Right ventricle myocardium inferior (tissue), 1 donor: ENCODE measurements at regions not wholly inside any gene's neighbourhood (a gene's known extent, or its start where the extent isn't known, plus 50 kb on each side); places are given as distances from the start of the nearest gene placed in this dataset.
A peak's percentile ranks its signal among the peaks of the same experiment; 100 is the strongest.
"Not testable (repeated sequence)": the region's sequence is repeated elsewhere in the genome, so short reads cannot be mapped to it uniquely, and the experiment has no call there.

Source experiments
- ATAC-seq: fragments of 200-7000 bp; cut with Tn5 transposase; one replicate; pipeline ENCODE4 v1.9.1; 2020; ENCODE audit warnings: mild to moderate bottlenecking, moderate library complexity
- DNase-seq: peaks from one replicate; pipeline ENCODE4 v3.0.0; 2021; ENCODE audit errors: missing footprints
- intact Hi-C: fragments of 100-400 bp; cut with DNase I; formaldehyde crosslinking; loops from one replicate; pipeline ENCODE4 v1.11.0; 2022
- donor health status: DM: no; HTN: yes; CAD: no; lungs with severe emphysema.

- ATAC-seq (no peak), DNase-seq (no peak)
- intact Hi-C loops, result no loop called here
Measured at GRCh38 chr10:57905010-57905409, 362.7 kb downstream of the IPMK start.

- intact Hi-C loops, result no loop called here
- DNase-seq, result no peak
- ATAC-seq, result no peak
Measured at GRCh38 chr10:57898231-57898630, 369.5 kb downstream of the IPMK start.

GRCh38 chr10:57897611-57898010 is 370.1 kb downstream of the IPMK start:
- intact Hi-C loops, result no loop called here
- DNase-seq, result no peak
- ATAC-seq, result no peak

GRCh38 chr10:57894361-57894760 is 373.3 kb downstream of the IPMK start:
- no peak for DNase-seq
- no peak for ATAC-seq
- intact Hi-C loops, result no loop called here

GRCh38 chr10:57891201-57892006 is 376.3 kb downstream of the IPMK start:
- intact Hi-C loops, result no loop called here
- ATAC-seq (no peak), DNase-seq (no peak)

- ATAC-seq (no peak), DNase-seq (no peak)
- intact Hi-C loops, result no loop called here
Measured at GRCh38 chr10:57890691-57891090, 377.0 kb downstream of the IPMK start.

GRCh38 chr10:57885618-57885968 is 382.1 kb downstream of the IPMK start:
- DNase-seq, intact Hi-C loops: not testable (repeated sequence)

GRCh38 chr10:57884965-57885617 is 382.6 kb downstream of the IPMK start:
- ATAC-seq, result no peak
- DNase-seq, result no peak
- intact Hi-C loops, result no loop called here

More at GRCh38 chr10:57885618-57885968, 382.1 kb downstream of the IPMK start:
- ATAC-seq, result not testable (repeated sequence)

- intact Hi-C loops, result no loop called here
- no peak for ATAC-seq
Measured at GRCh38 chr10:57884407-57884806, 383.3 kb downstream of the IPMK start.

GRCh38 chr10:57880446-57881227 is 387.1 kb downstream of the IPMK start:
- DNase-seq, result no peak

More at GRCh38 chr10:57884407-57884806, 383.3 kb downstream of the IPMK start:
- DNase-seq, result no peak

GRCh38 chr10:57874810-57875209 is 392.9 kb downstream of the IPMK start:
- DNase-seq, result no peak
- ATAC-seq, result no peak
- intact Hi-C loops, result no loop called here

More at GRCh38 chr10:57880446-57881227, 387.1 kb downstream of the IPMK start:
- intact Hi-C loops, result no loop called here
- no peak for ATAC-seq

GRCh38 chr10:57867241-57867640 is 400.5 kb downstream of the IPMK start:
- ATAC-seq (no peak), DNase-seq (no peak)
- intact Hi-C loops, result no loop called here

- no peak for DNase-seq
- intact Hi-C loops, result no loop called here
- no peak for ATAC-seq
Measured at GRCh38 chr10:57864765-57865680, 402.7 kb downstream of the IPMK start.

- ATAC-seq, result no peak
- DNase-seq, result no peak
- intact Hi-C loops, result loop anchor here (1.0 to 10.0 kb wide), 2 partner anchors 135 to 270 kb away; no protein-coding TSS in a partner anchor
Measured at GRCh38 chr10:57849691-57850357, 417.9 kb downstream of the IPMK start.

- intact Hi-C loops, result loop anchor here (10.0 kb wide), 1 partner anchor 132 kb away; no protein-coding TSS in a partner anchor
- ATAC-seq, result peak; percentile 87
- DNase-seq, result no peak
Measured at GRCh38 chr10:57846307-57847065, 421.2 kb downstream of the IPMK start.

GRCh38 chr10:57844387-57844998 is 423.2 kb downstream of the IPMK start:
- intact Hi-C loops, result loop anchor here (10.0 kb wide), 1 partner anchor 130 kb away; no protein-coding TSS in a partner anchor
- ATAC-seq (no peak), DNase-seq (no peak)
